ENCODE measurements at regions not wholly inside any gene's neighbourhood (a gene's known extent, or its start where the extent isn't known, plus 50 kb on each side); places are given as distances from the start of the nearest gene placed in this dataset.

DNA sequence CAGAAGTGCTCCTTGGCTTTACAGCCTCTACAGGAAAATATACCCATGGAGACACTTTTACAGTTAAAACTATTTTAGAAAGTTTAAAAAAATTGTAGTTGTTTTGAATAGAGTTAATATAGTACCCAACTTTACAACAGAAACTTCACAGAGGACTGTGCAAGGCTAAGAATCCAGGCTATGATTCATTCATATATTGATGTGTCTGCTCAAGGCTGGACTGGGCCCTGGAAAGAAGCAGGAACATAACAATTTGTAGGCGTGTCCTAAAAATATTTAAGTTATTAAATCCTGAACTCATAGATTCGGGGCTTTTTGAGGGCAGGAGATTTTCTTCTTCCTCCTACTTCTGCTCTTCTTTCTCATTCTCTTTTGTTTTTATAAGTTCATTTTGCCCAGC lies 291.5 kb upstream of the CCDC179 start:
- TF ChIP-seq, protein P1, sequence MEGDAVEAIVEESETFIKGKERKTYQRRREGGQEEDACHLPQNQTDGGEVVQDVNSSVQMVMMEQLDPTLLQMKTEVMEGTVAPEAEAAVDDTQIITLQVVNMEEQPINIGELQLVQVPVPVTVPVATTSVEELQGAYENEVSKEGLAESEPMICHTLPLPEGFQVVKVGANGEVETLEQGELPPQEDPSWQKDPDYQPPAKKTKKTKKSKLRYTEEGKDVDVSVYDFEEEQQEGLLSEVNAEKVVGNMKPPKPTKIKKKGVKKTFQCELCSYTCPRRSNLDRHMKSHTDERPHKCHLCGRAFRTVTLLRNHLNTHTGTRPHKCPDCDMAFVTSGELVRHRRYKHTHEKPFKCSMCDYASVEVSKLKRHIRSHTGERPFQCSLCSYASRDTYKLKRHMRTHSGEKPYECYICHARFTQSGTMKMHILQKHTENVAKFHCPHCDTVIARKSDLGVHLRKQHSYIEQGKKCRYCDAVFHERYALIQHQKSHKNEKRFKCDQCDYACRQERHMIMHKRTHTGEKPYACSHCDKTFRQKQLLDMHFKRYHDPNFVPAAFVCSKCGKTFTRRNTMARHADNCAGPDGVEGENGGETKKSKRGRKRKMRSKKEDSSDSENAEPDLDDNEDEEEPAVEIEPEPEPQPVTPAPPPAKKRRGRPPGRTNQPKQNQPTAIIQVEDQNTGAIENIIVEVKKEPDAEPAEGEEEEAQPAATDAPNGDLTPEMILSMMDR (IDR thresholded peaks at IDR 0.05) = no peak
- no peak for TF ChIP-seq POLR2A (IDR thresholded peaks at IDR 0.05)
